GM21526 (cell line): ENCODE measurements at regions not wholly inside any gene's neighbourhood (a gene's known extent, or its start where the extent isn't known, plus 50 kb on each side); places are given as distances from the start of the nearest gene placed in this dataset.
"Not testable (repeated sequence)": the region's sequence is repeated elsewhere in the genome, so short reads cannot be mapped to it uniquely, and the experiment has no call there.

Source experiments
- ATAC-seq: cut with Tn5 transposase; IDR thresholded peaks from one replicate; pipeline ENCODE4 v1.9.1; 2021; ENCODE audit warnings: moderate library complexity; ENCODE audit not compliant: unreplicated experiment, low FRiP score

DNA sequence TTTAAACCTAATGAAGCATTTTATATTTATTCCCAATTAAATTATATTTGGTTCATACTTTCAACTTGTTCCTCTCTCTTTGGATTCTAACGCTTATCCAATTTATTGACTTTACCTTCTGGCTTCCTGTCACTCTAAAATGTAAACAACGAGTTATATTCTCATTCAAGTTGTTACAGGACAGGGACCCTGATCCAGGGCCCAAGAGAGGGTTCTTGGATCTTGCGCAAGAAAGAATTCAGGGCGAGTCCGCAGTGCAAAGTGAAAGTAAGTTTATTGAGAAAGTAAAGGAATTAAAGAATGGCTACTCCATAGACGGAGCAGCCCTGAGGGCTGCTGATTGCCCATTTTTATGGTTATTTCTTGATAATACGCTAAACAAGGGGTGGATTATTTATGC, 405.6 kb upstream of the API5 start:
- ATAC-seq: no peak

DNA sequence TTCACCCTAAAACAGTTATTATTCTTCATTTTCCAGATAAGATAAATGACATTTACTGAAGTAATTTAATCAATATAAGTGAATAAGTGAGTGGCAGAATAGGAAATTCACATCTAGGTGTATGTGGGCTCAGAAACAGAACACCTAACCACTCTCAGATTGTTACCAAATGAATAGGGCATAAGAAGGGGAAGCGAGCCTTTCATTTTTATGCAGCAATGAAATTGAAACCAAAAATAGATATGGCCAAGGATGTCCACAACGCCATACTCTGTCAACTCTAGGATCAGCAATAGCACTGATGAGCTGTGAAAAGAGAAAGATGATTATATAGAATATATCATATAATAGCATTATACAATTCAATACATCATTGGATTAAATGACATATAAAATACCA, 398.1 kb upstream of the API5 start:
- ATAC-seq: no peak

DNA sequence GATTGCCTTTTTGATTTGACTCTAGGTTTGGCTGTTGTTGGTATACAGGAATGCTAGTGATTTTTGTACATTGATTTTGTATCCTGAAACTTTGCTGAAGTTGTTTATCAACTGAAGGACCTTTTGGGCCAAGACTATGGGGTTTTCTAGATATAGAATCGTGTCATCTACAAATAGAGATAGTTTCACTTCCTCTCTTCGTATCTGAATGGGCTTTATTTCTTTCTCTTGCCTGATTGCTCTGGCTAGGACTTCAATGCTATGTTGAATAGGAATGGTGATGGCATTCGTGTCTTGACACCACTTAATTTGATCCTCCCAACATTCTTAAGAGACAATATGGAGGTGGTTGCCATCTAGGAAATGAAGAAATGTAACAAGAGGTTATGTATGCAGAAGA, 388.1 kb upstream of the API5 start:
- no peak for ATAC-seq

DNA sequence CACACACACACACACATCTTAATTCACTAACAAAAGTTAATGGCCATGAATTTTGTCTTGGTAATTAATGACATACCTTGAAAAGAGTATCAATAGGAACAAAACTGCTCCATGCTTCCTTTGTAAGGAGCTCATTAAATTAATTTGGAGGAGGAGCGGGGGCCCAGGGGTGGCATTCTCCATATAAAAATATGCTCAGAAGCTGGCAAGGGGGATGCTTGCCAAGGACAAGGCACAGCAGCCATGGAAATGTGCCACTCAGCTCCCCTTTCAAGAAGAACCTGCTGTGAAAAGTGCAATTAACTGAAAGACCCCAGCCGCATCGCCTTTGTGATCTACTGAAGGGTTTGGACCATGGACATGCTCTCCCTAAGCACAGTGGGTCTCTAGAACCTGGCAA, 385.9 kb upstream of the API5 start:
- ATAC-seq: no peak

DNA sequence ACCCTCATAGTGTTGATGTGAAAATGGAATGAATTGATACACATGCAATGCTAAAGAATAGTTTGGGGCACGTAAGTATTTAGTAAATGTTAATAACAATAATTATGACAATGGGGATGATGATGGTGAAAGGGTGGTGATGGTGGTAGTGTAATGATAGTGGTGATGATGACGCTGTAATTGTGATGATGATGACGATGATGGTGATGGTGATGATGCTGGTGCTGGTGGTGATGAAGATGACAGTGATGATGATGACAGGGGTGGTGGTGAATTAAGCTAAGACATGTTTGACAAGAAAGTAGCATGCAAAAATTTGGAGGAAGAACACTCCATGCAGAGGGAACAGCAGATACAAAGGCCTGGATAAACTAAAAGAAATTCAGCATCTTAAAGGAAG, 364.4 kb upstream of the API5 start:
- no peak for ATAC-seq

DNA sequence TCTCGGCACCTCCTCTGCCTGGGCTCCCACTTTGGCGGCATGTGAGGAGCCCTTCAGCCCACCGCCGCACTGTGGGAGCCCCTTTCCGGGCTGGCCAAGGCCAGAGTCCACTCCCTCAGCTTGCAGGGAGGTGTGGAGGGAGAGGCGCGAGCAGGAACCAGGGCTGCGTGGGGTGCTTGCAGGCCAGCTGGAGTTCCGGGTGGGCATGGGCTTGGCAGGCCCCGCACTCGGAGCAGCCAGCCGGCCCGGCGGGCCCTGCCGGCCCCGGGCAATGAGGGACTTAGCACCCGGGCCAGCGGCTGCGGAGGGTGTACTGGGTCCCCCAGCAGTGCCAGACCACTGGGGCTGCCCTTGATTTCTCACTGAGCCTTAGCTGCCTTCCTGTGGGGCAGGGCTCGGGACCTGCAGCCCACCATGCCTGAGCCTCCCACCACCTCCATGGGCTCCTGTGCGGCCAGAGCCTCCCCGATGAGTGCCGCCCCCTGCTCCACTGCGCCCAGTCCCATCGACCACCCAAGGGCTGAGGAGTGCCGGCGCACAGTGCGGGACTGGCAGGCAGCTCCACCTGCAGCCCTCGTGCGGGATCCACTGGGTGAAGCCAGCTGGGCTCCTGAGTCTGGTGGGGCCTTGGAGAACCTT, 361.9 kb upstream of the API5 start:
- not testable (repeated sequence) for ATAC-seq

DNA sequence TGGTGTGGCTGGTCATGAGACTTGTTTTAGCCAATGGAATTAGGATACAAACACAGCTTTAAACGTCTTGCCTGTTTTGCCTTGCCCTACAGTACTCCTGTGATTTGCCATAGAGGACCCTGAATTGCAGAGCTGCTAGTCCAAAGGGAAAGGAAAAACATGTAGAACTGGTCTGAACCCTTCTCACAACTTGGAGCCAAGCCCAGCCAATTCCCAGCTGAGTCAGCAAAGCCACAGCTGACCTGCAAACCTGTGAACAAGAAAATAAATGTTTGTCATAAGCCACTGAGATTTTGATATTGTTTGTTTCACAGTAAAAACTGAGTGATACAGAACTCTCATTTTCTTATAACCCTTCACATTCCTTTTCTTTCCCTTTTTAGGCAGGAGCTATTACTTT, 360.5 kb upstream of the API5 start:
- no peak for ATAC-seq

DNA sequence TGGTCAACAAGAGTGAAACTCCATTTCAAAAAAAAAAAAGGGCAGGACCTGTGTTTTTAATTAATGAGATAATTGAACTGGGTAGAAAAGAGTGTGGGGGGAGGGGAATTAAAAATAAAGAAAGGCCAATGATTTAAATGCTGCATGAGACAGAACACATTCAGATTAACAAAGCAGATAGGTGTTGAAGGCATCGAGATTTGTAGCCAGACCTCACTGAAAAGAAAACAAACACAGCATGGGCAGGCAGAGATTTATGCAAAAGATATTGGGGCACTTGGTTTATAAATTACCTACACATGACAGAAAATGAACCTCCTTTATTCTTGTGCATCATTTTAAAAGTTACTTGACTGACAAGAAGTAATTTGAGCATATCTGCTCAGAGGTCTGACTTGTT, 354.0 kb upstream of the API5 start:
- no peak for ATAC-seq

DNA sequence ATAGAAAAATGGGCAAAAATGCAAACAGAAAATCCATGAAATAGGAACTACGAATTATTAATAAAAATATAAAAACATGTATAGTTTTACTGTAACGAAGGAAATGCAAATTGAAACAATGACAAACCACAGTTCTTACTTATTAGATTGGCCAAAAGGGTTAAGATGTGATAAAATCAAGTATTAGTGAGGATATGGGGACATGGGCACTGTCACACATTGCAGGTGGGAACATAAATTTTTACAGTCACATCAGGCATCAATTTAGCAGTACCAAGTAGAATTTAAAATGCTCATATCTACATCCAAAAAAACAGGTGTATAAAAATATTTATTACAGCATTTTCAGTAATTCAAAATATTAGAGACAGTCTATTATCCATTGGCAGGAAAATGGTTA, 353.2 kb upstream of the API5 start:
- ATAC-seq: no peak

DNA sequence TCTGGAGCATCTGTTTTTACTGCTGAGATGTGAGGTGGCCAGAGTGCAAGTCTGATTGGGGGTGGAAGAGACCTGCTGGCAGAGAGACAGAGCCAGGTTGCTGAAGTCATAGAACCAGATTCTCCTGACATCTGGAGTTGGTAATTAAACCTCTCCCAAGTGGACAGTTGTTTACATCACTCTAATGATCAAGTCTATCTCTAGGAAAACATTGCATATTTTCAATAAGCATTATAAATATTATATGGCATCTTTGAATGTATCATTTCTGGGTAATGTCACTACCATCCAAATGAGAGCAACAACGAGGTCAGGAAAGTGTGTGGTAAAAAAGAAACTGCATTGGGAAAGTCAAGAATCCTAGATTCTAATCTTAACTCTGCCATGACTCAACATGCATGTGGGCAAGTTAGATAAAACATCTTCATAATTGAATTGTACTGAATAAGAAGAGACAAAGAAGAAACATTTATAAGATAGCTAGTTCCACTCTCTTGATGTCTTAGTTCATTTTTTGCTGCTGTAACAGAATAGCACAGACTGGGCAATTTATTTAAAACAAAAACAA, 351.2 kb upstream of the API5 start:
- ATAC-seq: no peak

DNA sequence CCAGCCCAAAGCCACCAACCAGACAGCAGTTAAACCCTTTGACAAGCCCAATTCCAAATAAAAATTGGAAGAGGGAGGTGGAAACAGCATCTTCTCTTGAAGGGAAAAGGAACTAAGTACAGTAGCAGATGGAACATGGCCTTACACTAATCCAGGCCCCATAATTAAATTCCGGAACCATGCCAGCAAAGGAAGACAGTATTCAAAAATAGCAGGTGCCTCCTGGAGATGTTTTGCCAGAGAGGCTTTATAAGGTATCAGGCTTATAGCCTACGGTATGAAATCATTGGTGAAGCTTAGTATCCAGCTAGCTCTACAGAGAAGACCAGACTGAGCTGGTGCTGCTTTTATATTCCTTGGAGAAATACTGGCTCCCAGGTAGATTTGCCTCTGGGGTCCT, 344.1 kb upstream of the API5 start:
- ATAC-seq: no peak

DNA sequence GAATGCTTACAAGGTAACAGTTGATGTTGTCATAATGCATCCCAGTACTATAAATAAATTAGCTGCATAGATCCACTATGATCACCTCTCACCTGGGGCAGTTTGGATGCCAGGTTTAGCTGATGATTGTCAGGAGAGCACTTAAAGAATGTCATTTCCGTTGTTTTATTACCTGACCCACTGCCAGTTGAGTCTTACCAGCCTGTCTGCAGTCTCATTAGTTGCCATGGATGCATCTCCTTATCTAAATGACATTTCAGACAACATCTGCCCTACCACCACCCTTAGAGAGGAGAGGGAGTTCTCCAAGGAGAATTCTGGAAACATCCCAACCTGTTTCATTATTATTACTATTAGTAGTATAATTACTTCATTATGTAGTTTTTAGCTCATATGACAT, 339.1 kb upstream of the API5 start:
- no peak for ATAC-seq

DNA sequence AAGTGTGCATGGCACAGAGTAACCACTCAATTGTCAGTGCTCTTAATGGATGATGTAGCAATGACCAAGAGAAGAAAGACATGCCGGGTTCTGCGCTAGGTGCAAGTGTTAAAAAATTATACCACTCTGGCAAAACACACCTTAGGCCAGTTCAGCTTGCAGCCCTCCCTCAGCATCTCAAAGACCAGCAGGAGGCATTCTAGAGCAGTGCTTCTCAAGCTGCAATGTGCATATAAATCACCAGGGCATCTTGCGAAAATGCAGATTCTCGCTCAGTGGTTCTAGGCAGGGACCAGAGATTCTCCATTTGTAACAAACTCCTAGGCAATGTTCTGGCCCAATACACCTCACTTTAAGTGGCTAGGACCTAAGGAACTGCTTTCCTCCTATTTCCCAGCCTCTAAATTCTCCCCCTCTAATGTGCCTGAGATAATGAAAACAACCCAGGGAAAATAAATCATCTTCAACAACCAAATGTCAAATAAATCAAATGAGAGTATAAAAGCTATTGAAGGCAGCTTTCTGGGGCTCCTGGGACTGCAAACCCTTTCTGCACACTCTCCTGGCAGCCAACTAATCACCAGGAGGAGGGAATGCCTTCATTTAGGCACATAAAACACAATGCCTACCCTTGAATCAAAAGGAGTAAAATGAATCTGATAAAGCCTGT, 337.2 kb upstream of the API5 start:
- no peak for ATAC-seq

DNA sequence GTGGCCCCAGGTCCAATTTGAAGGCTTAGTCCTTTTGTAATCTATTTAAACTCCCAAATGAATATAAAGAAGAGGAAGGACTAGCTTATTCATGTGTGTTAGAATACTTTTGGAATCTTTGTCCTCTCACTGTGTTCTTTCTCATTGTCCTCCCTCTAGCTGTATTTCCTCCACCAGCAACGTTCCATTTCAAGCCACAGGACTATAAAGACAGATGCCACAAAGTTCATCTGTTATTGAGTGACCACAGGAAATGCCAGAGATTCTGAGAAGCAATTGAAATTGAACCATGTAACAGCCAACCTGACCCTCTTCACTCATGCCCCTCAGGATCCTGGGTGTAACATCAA, 336.6 kb upstream of the API5 start:
- no peak for ATAC-seq

DNA sequence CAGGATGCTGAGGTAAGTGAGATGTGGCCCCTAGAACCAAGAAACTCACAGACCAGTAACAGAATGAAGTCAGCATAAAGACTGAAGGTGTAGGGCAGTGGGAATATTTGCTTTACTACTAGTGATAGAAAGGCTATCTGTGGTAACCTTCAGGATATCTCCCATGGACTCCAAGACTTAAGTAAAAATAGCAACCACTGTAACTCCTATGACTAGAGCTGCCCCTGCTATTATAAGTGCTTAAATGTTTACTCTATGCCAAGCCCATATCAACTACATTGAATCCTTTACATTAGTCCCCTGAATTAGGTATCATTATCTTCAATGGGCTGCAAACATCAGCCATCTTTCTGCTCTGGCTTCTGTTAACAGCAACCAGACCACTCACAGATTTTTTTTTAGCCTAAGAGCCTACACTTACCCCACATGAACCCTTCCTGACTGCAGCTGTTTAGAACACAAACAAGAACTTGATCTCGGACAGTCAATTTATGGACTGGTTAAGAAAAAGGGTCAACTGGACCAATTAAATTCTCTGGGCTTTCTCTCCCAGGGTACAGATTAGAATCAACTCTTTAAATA, 335.1 kb upstream of the API5 start:
- ATAC-seq: no peak

DNA sequence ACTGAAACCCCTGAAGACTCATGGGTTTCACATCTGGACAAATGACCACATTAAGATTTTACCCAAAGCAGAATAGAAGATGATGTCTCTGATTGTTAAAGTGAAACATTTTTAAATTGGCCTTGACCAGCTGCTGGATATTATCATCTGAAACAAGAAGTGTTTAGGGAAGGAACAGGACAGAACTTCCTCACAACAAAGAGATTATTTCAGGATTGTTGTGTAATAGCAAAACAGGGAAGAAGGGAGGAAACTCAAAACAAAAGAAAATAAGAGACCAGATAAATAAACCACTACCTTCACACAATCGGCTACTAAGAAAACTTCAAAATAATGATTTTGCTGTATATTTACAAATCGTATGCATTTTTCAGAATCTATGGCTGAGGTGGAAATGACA, 319.2 kb upstream of the API5 start:
- ATAC-seq: no peak

DNA sequence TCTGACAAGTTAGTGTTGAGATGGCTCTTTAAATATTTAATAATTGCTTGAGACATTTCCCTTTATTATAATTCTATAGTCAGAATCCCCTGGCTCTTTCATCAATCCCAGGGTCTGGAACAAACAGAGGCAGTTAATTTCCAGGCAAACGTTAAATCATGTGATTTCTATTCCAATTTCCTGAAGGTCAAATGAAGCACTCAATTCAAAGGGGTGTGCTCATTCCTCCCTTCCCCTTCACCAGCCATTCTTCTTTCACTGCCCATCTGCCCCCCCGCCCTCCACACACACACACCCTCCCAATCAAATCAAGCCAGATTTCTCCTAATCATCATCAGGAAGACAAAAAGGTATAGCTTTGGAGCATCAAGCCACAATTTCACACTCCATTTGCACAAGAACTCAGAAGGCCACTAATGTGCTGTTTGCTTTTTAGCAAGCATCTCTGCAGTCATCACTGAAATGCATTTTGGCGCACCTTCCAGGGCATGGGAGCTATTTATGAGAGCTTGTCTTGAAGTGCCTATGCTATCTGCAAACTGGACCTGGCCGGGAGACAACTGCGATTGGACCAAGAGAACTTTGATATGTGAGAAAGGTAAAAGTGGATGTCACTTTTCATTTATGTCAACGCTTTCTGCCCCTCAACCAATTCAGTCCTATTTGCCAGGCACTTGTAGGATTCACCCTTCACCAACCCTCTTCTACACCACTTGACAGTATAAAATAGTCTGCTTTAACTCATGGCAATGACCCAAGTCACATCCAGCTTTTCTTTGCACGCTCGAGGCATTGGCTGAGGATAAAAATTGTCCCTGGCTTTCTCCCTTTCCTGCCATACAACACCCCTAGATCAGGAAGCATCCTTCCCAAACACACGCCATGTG, 315.1 kb upstream of the API5 start:
- no peak for ATAC-seq

DNA sequence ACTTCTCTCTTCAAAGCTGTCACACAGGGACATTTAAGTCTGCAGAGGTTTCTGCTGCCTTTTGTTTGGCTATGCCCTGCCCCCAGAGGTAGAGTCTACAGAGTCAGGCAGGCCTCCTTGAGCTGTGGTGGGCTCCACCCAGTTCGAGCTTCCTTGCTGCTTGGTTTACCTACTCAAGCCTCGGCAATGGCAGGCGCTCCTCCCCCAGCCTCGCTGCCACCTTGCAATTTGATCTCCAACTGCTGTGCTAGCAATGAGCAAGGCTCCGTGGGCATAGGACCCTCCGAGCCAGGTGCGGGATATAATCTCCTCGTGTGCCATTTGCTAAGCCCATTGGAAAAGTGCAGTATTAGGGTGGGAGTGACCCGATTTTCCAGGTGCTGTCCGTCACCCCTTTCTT, 306.9 kb upstream of the API5 start:
- not testable (repeated sequence) for ATAC-seq

DNA sequence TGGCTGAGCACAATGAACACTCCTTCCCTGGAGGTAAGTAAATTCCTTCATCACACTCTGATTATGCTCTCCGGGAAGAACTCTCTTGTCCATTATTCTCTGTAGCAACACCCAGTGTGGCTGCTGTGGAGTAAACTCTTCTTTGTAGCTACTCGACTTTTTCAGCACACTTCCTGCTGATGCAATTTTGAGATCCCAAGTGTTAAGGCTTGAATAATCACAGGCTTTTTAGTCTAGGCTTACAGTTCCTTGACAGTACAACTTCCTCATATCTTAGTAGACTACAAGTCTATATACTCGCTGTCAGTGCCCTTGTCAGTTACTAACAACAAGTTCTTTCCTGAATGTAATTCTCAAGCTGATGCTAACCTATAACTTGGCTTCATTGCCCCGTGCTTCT, 301.8 kb upstream of the API5 start:
- no peak for ATAC-seq

DNA sequence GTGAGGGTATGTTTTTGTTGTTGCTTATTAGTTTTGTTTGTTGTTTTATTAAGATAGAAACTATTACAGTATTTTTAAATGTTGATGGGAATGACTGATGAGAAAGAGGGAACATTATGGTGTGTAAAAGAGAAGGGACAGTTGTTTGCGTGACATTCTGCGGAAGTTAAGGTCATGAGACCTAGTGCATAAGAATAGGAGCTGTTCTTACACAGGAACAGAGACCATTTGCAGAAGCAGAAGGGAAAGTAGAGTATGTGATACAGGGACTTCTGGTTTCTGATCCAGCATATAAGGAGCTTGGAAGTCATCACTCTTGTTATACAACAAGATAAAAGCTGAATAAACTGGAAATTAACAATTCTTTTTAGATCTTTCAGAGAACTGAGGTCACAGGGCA, 299.2 kb upstream of the API5 start:
- no peak for ATAC-seq

DNA sequence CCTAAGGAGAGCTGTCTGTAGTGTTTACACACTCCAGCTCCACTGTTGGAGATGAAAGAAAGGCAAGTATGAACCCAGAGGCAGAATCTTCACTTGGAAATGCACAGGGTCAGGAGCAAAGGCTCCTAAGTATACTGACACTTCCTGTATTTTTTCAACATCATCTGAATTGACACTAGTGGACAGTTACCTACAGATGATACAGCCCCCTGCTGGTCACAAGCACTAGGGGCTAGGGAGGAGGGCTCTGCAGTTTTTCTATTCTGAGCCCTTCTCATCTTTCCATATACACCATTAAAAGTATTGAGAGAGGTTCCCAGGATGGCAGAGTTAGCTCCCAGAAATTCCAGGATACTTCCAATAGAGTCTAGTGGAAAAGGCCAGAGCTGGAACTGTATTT, 290.3 kb upstream of the API5 start:
- ATAC-seq: no peak
